Osteoblast (primary cell): ENCODE measurements at regions not wholly inside any gene's neighbourhood (a gene's known extent, or its start where the extent isn't known, plus 50 kb on each side); places are given as distances from the start of the nearest gene placed in this dataset.
"Not testable (repeated sequence)": the region's sequence is repeated elsewhere in the genome, so short reads cannot be mapped to it uniquely, and the experiment has no call there.

ENCODE experiments used
- DNase-seq: peaks from one replicate; pipeline ENCODE4 v3.0.0; 2011; ENCODE audit warnings: low spot score, mixed read lengths; ENCODE audit not compliant: insufficient read length; ENCODE audit errors: missing footprints
- H2AFZ ChIP-seq: 2 replicates; pipeline ENCODE4 v1.6.0; 2011; ENCODE audit warnings: mild to moderate bottlenecking, low read length
- H3K27ac ChIP-seq: 2 replicates; pipeline ENCODE4 v1.5.1; 2011; ENCODE audit warnings: mild to moderate bottlenecking, low read depth, low read length, moderate library complexity
- H3K27me3 ChIP-seq: 2 replicates; pipeline ENCODE4 v1.6.0; 2012; ENCODE audit warnings: mild to moderate bottlenecking, control low read depth, inconsistent platforms, low read length, moderate library complexity; ENCODE audit not compliant: insufficient read depth
- H3K36me3 ChIP-seq: 2 replicates; pipeline ENCODE4 v1.5.1; 2011; ENCODE audit warnings: mild to moderate bottlenecking, low read length, control low read depth, moderate library complexity; ENCODE audit not compliant: insufficient read depth
- H3K4me1 ChIP-seq: 2 replicates; pipeline ENCODE4 v1.5.1; 2011; ENCODE audit warnings: mild to moderate bottlenecking, low read length, control low read depth, moderate library complexity; ENCODE audit not compliant: insufficient read depth
- H3K4me2 ChIP-seq: 2 replicates; pipeline ENCODE4 v1.6.0; 2011; ENCODE audit warnings: mild to moderate bottlenecking, low read length; ENCODE audit not compliant: insufficient read depth
- H3K4me3 ChIP-seq: fragments of 200-600 bp; sonication (generic); 3 replicates; pipeline ENCODE4 v1.5.1; 2012; ENCODE audit warnings: mild to moderate bottlenecking, low read length, inconsistent platforms; ENCODE audit not compliant: insufficient read depth
- H3K79me2 ChIP-seq: 2 replicates; pipeline ENCODE4 v1.6.0; 2012; ENCODE audit warnings: mild to moderate bottlenecking, low read length, control low read depth, inconsistent platforms; ENCODE audit not compliant: insufficient read depth
- H3K9me3 ChIP-seq: 2 replicates; pipeline ENCODE4 v1.5.1; 2011; ENCODE audit warnings: low read depth, low read length, control low read depth
- H4K20me1 ChIP-seq: 2 replicates; pipeline ENCODE4 v1.6.0; 2012; ENCODE audit warnings: mild to moderate bottlenecking, low read length, control low read depth; ENCODE audit not compliant: insufficient read depth
- CTCF ChIP-seq: IDR thresholded peaks from 2 replicates; pipeline ENCODE4 v1.5.1; 2011; ENCODE audit warnings: mild to moderate bottlenecking, low read depth, low read length, moderate library complexity; ENCODE audit errors: extremely low read depth

- Histone ChIP-seq H3K27me3 (no peaks in the 10 kb centered on the region), H2AFZ (peak overlapping the region; percentile 57), H4K20me1 (no peaks in the 10 kb centered on the region), H3K36me3 (no peaks in the 10 kb centered on the region), H3K4me2 (peak overlapping the region; percentile 60), H3K79me2 (no peaks in the 10 kb centered on the region), H3K27ac (no peak overlapping the region), H3K9me3 (no peaks in the 10 kb centered on the region), H3K4me3 (no peak overlapping the region), H3K4me1 (peaks cover 12% of the 10 kb centered on the region)
- TF ChIP-seq CTCF = no peak
- peak; percentile 65 for DNase-seq
These were observed 126.9 kb upstream of the PRICKLE1 start for GRCh38 chr12:42716491-42716891.

DNA sequence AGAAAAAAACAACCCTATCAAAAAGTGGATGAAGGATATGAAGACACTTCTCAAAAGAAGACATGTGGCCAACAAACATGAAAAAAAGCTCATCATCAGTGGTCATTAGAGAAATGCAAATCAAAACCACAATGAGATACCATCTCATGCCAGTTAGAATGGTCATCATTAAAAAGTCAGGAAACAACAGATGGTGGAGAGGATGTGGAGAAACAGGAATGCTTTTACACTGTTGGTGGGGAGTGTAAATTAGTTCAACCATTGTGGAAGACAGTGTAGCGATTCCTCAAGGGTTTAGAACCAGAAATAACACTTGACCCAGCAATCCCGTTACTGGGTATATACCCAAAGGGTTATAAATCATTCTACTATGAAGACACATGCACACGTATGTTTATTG, 124.0 kb upstream of the PRICKLE1 start:
- H2AFZ ChIP-seq, H3K36me3 ChIP-seq, H3K27me3 ChIP-seq, H4K20me1 ChIP-seq, H3K4me3 ChIP-seq, H3K79me2 ChIP-seq, H3K4me2 ChIP-seq, H3K9me3 ChIP-seq, DNase-seq, H3K27ac ChIP-seq: not testable (repeated sequence)
- peaks cover 12% of the 10 kb centered on the region for H3K4me1 ChIP-seq

DNA sequence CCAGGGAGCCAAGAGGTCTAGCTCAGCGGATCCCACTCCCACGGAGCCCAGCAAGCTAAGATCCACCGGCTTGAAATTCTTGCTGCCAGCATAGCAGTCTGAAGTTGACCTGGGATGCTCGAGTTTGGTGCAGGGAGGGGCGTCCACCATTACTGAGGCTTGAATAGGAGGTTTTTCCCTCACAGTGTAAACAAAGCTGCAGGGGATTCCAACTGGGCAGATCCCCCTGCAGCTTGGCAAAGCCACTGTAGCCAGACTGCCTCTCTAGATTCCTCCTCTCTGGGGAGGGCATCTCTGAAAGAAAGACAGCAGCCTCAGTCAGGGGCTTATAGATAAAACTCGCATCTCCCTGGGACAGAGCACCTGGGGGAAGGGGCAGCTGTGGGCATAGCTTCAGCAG, 118.8 kb upstream of the PRICKLE1 start:
- not testable (repeated sequence) for H3K27ac ChIP-seq, H3K36me3 ChIP-seq, H3K4me1 ChIP-seq, H2AFZ ChIP-seq, H3K4me3 ChIP-seq, DNase-seq, H3K4me2 ChIP-seq, H3K79me2 ChIP-seq, H4K20me1 ChIP-seq, H3K9me3 ChIP-seq, H3K27me3 ChIP-seq

DNA sequence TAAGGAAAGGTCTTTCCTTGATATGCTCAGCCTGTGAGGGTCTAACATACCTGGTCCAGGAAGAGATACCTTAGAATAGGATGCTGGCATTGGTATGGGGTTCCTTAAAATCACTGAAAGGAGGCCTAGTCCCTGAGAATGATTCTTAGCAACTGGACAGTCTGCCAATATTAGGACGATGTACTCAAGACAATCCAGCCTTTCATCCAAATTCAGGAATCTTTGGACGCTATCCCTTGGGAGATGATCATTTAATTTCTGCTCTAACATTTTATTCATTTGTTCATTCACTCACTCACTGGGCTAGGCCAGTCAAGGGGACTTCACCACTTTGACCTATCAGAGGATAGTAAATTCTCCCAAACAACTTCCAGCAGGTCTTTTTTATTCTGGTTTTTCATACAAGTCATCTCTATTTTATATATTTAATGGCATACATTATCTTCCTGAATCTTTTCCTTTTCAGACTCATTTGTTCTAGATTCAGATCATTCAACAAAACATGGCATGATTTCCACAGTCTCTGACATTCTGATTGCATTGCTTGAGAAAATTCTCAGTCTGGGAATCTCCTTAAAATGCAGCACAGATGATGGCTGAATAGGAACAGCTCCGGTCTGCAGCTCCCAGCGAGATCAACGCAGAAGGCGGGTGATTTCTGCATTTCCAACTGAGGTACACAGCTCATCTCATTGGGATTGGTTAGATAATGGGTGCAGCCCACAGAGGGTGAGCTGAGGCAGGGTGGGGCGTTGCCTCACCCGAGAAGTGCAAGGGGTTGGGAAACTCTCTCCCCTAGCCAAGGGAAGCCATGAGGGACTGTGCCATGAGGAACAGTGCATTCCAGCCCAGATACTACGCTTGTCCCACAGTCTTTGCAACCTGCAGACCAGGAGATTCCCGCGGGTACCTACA, 118.0 kb upstream of the PRICKLE1 start:
- no peak for TF ChIP-seq CTCF
- H3K4me1 ChIP-seq = peaks cover 3% of the 10 kb centered on the region

DNA sequence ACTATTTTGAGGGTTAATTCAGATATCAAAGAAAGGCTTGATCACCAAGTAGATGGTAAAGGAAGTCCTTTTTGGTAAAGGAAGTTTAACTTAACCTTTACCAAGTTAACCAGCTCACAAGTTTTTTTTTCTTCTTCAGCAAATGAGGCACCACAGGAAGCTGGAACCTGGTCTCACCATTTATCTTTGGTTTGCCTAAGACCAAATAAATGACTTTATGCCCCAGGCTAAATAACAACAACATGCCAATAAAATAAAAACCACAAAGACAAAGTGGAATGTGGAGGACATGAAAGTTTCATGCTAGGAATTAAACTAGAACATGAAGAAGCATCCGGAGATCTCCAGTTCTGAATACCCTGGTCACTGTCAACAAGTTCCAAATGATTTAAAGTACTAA, 116.8 kb upstream of the PRICKLE1 start:
- H3K4me3 ChIP-seq = no peak overlapping the region
- no peaks in the 10 kb centered on the region for H3K36me3 ChIP-seq
- no peak for DNase-seq
- no peaks in the 10 kb centered on the region for H3K79me2 ChIP-seq
- no peaks in the 10 kb centered on the region for H3K9me3 ChIP-seq
- no peaks in the 10 kb centered on the region for H4K20me1 ChIP-seq
- H3K27ac ChIP-seq = no peak overlapping the region
- no peak overlapping the region for H3K4me2 ChIP-seq
- TF ChIP-seq CTCF = no peak
- no peak overlapping the region for H2AFZ ChIP-seq
- H3K4me1 ChIP-seq = peaks cover 3% of the 10 kb centered on the region
- H3K27me3 ChIP-seq = peaks cover 12% of the 10 kb centered on the region

More for the DNA sequence above, 118.0 kb upstream of the PRICKLE1 start:
- no peaks in the 10 kb centered on the region for H3K9me3 ChIP-seq
- H3K4me3 ChIP-seq = no peak overlapping the region
- DNase-seq = no peak
- no peak overlapping the region for H3K4me2 ChIP-seq
- no peak overlapping the region for H2AFZ ChIP-seq
- H3K79me2 ChIP-seq = no peaks in the 10 kb centered on the region
- no peaks in the 10 kb centered on the region for H3K36me3 ChIP-seq
- no peak overlapping the region for H3K27ac ChIP-seq
- peaks cover 4% of the 10 kb centered on the region for H3K27me3 ChIP-seq
- no peaks in the 10 kb centered on the region for H4K20me1 ChIP-seq
